ENCODE measurements at regions not wholly inside any gene's neighbourhood (a gene's known extent, or its start where the extent isn't known, plus 50 kb on each side); places are given as distances from the start of the nearest gene placed in this dataset.

DNA sequence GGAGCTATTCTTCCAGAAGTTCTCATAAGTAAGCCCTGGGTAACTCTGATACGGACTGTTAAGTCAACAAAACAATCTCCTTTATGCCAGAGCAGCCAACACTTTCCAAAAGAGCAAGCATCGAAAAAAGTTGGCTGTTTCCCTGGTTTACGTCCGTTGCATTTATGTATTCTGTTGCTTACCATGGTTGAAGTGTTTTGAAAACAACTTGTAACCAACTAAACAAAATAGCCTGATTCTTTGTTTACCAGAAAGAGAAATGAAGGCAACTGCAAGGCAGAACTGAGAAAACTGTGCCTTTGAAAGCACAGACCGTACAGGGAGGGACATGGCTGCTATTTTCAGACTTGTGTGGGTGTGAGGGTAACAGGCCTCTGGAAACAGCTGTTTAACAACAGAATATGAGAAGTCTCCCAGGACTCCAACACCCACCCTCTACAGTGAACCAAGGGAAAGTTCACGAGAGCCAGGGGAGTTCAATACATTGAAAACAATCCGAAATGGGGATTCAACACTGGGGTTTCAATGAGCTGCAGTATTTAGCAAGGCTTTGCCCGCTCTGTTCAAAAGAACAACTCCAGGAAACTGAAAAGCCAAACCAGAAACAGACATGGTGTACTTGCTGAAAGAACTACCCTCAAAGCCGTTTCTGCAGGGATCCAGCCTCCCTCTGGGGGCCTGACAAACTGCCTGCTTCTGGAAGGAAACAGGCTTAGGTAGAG is 95.8 kb upstream of the EGFL6 start:
- WGBS (ENCODE audit: low lambda C conversion rate): 69% methylated on average over 9 of the region's 9 CpGs
- Histone ChIP-seq H3F3A (replicated peaks; ENCODE audit: insufficient read depth) (peaks cover 5% of the 10 kb centered on the region), H3K4me2 (peak overlapping the region; percentile 52; the same call in 1 of the 2 replicates), H3K4me3 (ENCODE audit: low read depth in 2 of 2, low read length in 1 of 2) (no peak overlapping the region), H2AFZ (ENCODE audit: low read depth) (peak overlapping the region; percentile 68; the same call in 1 of the 2 replicates), H3K79me2 (ENCODE audit: insufficient read depth) (no peaks in the 10 kb centered on the region), H3K9me3 (no peaks in the 10 kb centered on the region), H3K4me1 (ENCODE audit: control insufficient read depth in 1 of 2, insufficient read depth in 2 of 2, low read depth in 1 of 2, low read length in 1 of 2) (peaks cover 0 to 6% of the 10 kb centered on the region in 2 experiments; a peak in 3 of 4 replicates), H4K20me1 (ENCODE audit: insufficient read depth) (no peaks in the 10 kb centered on the region), H3K36me3 (replicated peaks in 1 of 2; ENCODE audit: control insufficient read depth in 1 of 2, insufficient read depth in 2 of 2, low read length in 1 of 2) (no peaks in the 10 kb centered on the region), H3K9ac (peak overlapping the region; percentile 33; the same call in 1 of the 2 replicates), H3K27ac (ENCODE audit: low read depth in 2 of 2, low read length in 1 of 2) (peak overlapping the region; percentile 24 to 57; a peak in 2 of 4 replicates), H3K9me2 (no peaks in the 10 kb centered on the region), H3K27me3 (ENCODE audit: insufficient read depth) (no peaks in the 10 kb centered on the region)
- no peak for TF ChIP-seq FOXM1 (IDR thresholded peaks at IDR 0.05; ENCODE audit: low read depth)
- TF ChIP-seq TAF1 (IDR thresholded peaks at IDR 0.05; ENCODE audit: borderline replicate concordance, low read depth, low read length): no peak
- TF ChIP-seq RAD21 (IDR thresholded peaks at IDR 0.05; ENCODE audit: low read length): no peak
- no peak for TF ChIP-seq EZH2phosphoT487 (IDR thresholded peaks at IDR 0.05; ENCODE audit: borderline replicate concordance, low read depth)
- no peak for TF ChIP-seq MEF2A (IDR thresholded peaks at IDR 0.05; ENCODE audit: borderline replicate concordance, low read depth)
- TF ChIP-seq, protein P1, sequence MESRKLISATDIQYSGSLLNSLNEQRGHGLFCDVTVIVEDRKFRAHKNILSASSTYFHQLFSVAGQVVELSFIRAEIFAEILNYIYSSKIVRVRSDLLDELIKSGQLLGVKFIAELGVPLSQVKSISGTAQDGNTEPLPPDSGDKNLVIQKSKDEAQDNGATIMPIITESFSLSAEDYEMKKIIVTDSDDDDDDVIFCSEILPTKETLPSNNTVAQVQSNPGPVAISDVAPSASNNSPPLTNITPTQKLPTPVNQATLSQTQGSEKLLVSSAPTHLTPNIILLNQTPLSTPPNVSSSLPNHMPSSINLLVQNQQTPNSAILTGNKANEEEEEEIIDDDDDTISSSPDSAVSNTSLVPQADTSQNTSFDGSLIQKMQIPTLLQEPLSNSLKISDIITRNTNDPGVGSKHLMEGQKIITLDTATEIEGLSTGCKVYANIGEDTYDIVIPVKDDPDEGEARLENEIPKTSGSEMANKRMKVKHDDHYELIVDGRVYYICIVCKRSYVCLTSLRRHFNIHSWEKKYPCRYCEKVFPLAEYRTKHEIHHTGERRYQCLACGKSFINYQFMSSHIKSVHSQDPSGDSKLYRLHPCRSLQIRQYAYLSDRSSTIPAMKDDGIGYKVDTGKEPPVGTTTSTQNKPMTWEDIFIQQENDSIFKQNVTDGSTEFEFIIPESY (IDR thresholded peaks at IDR 0.05; ENCODE audit: borderline replicate concordance, low read depth): no peak
- TF ChIP-seq MXI1 (IDR thresholded peaks at IDR 0.05; ENCODE audit: low read depth, low read length): no peak
- TF ChIP-seq GATA2 (CRISPR knock-in tag; IDR thresholded peaks at IDR 0.05): no peak
- DNase-seq: no peak
- POLR2A ChIA-PET: no interaction called here
- CTCF ChIA-PET: interaction anchor here (2.9 to 3.2 kb wide), 2 partner anchors 14 to 527 kb away, joined by 10 to 12 read pairs; no protein-coding TSS in a partner anchor

DNA sequence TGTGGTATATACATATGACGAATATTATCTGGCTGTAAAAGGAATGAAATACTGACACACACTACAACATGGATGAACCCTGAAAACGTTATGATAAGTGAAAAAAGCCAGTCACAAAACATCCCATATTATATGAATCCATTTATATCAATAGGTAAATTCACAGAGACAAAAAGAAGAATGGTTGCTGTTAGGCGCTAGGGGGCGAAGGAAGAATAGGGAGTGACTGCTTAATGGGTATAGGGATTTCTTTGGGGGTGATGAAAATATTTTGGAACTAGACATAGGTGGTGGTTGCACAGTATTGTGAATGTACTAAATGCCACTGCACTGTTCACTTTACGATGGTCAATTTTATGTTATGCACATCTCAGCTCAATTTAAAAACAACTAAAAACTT is 96.4 kb upstream of the EGFL6 start:
- H3K36me3 ChIP-seq (replicated peaks in 1 of 2; ENCODE audit: control insufficient read depth in 1 of 2, insufficient read depth in 2 of 2, low read length in 1 of 2): no peaks in the 10 kb centered on the region

More for the DNA sequence above, 96.4 kb upstream of the EGFL6 start:
- ChIA-PET CTCF (interaction anchor here (2.9 to 3.2 kb wide), 2 partner anchors 15 to 526 kb away, joined by 10 to 12 read pairs; no protein-coding TSS in a partner anchor), POLR2A (no interaction called here)
- Histone ChIP-seq H2AFZ (ENCODE audit: low read depth) (peak overlapping the region; percentile 68; the same call in 1 of the 2 replicates), H3K4me3 (ENCODE audit: low read depth in 2 of 2, low read length in 1 of 2) (no peak overlapping the region), H3K4me2 (no peak overlapping the region), H3K9ac (peak overlapping the region; percentile 33; the same call in 1 of the 2 replicates), H3K9me3 (no peaks in the 10 kb centered on the region), H3K9me2 (no peaks in the 10 kb centered on the region), H3K27me3 (ENCODE audit: insufficient read depth) (no peaks in the 10 kb centered on the region), H3K4me1 (ENCODE audit: control insufficient read depth in 1 of 2, insufficient read depth in 2 of 2, low read depth in 1 of 2, low read length in 1 of 2) (peaks cover 0 to 6% of the 10 kb centered on the region in 2 experiments; a peak in 3 of 4 replicates), H3F3A (replicated peaks; ENCODE audit: insufficient read depth) (peaks cover 5% of the 10 kb centered on the region), H3K27ac (ENCODE audit: low read depth in 2 of 2, low read length in 1 of 2) (peak overlapping the region in 1 of 2 experiments; percentile 57; a peak in 1 of 4 replicates), H4K20me1 (ENCODE audit: insufficient read depth) (no peaks in the 10 kb centered on the region), H3K79me2 (ENCODE audit: insufficient read depth) (no peaks in the 10 kb centered on the region)
- 66% methylated on average over 5 of the region's 5 CpGs for WGBS (ENCODE audit: low lambda C conversion rate)
- TF ChIP-seq NFIC (IDR thresholded peaks at IDR 0.05; ENCODE audit: borderline replicate concordance): no peak
- no peak for TF ChIP-seq GABPA (IDR thresholded peaks at IDR 0.05; ENCODE audit: low read depth)
- TF ChIP-seq, protein P2, sequence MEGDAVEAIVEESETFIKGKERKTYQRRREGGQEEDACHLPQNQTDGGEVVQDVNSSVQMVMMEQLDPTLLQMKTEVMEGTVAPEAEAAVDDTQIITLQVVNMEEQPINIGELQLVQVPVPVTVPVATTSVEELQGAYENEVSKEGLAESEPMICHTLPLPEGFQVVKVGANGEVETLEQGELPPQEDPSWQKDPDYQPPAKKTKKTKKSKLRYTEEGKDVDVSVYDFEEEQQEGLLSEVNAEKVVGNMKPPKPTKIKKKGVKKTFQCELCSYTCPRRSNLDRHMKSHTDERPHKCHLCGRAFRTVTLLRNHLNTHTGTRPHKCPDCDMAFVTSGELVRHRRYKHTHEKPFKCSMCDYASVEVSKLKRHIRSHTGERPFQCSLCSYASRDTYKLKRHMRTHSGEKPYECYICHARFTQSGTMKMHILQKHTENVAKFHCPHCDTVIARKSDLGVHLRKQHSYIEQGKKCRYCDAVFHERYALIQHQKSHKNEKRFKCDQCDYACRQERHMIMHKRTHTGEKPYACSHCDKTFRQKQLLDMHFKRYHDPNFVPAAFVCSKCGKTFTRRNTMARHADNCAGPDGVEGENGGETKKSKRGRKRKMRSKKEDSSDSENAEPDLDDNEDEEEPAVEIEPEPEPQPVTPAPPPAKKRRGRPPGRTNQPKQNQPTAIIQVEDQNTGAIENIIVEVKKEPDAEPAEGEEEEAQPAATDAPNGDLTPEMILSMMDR (IDR thresholded peaks at IDR 0.05): peak; percentile 37
- no peak for DNase-seq
